Body of pancreas (tissue), 4 donors: ENCODE measurements at regions not wholly inside any gene's neighbourhood (a gene's known extent, or its start where the extent isn't known, plus 50 kb on each side); places are given as distances from the start of the nearest gene placed in this dataset.

ENCODE experiments used
- ATAC-seq: fragments of 150-250 bp; one replicate; pipeline ENCODE4 v1.9.1; 2016
- DNase-seq, 4 donors: peaks; one replicate each; pipeline ENCODE4 v3.0.0-alpha.2; 2019
- H3K27ac ChIP-seq, 4 donors: fragments of 200-600 bp; sonication (generic); 1 replicate in 3 of 4; 2 replicates in 1 of 4; pipeline versions ENCODE4 v1.5.1 to v1.6.1; 2016 to 2019; ENCODE audit warnings: mild to moderate bottlenecking in 1 of 4, mixed read lengths in 1 of 4, moderate library complexity in 1 of 4
- H3K27me3 ChIP-seq, 2 donors: fragments of 200-600 bp; sonication (generic); one replicate each; pipeline ENCODE4 v1.6.0; 2016; ENCODE audit warnings: mild to moderate bottlenecking in 1 of 2
- H3K36me3 ChIP-seq, 2 donors: fragments of 200-600 bp; sonication (generic); replicated peaks in 1 of 2; 2 replicates each; pipeline ENCODE4 v1.5.1; 2016; ENCODE audit warnings: low read depth in 2 of 2; ENCODE audit not compliant: insufficient read depth in 1 of 2
- H3K4me1 ChIP-seq: fragments of 200-600 bp; sonication (generic); one replicate; pipeline ENCODE4 v1.6.0; 2016
- H3K4me3 ChIP-seq, 2 donors: fragments of 200-600 bp; sonication (generic); 1 replicate in 1 of 2; 2 replicates in 1 of 2; pipeline ENCODE4 v1.5.1; 2016 to 2019
- H3K9me3 ChIP-seq, 3 donors: fragments of 200-600 bp; sonication (generic); 1 replicate in 2 of 3; 2 replicates in 1 of 3; pipeline ENCODE4 v1.5.1; 2016
- POLR2A ChIP-seq, 3 donors: fragments of 450-650 bp; IDR thresholded peaks; one replicate each; pipeline ENCODE4 v1.6.1; 2016; ENCODE audit warnings: antibody characterized with exemption in 3 of 3, mild to moderate bottlenecking in 2 of 3
- WGBS, 2 donors: methylation state at CpG; one replicate each; pipeline ENCODE4 v1.1.5; 2017; 5-methylcytosine and 5-hydroxymethylcytosine counted together
- intact Hi-C: fragments of 100-400 bp; cut with DNase I; formaldehyde crosslinking; loops from one replicate; pipeline ENCODE4 v1.15.1; 2023
- TF ChIP-seq, protein P1 (sequence below), 7 experiments: fragments of 450-650 bp in 4 of 7; fragments of 200-600 bp in 3 of 7; sonication (generic) in 3 of 7; IDR thresholded peaks; one replicate each; pipeline ENCODE4 v1.5.1; 2016 to 2019; ENCODE audit warnings: antibody characterized with exemption in 7 of 7

DNA sequence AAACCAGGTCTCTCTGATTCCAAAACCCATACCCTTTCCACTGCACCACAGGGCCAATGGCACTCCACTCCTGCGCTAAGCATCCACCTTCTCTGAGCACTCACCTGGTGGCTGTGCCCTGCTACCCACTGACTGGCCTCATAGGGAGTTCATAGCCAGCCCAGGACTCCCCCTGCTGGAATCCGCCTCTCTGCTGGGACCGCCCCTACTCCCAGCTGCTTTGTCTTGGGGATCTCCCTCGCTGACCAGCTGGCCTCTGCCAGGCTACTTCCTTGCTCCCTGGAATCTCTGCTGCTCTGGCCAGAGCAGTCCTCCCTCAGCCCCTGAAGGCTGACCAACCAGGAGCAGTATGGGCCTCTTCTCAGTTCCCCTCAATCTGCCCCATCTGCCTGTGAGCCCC is 129.7 kb downstream of the FAXC start:
- ATAC-seq (no peak), DNase-seq (peak in 2 of 4 donors; percentile 5 to 19)
- Histone ChIP-seq H3K4me1 (no peaks in the 10 kb centered on the region), H3K27ac (no peak overlapping the region), H3K4me3 (no peak overlapping the region), H3K27me3 (no peaks in the 10 kb centered on the region), H3K9me3 (no peaks in the 10 kb centered on the region), H3K36me3 (no peaks in the 10 kb centered on the region)
- TF ChIP-seq, protein P1, sequence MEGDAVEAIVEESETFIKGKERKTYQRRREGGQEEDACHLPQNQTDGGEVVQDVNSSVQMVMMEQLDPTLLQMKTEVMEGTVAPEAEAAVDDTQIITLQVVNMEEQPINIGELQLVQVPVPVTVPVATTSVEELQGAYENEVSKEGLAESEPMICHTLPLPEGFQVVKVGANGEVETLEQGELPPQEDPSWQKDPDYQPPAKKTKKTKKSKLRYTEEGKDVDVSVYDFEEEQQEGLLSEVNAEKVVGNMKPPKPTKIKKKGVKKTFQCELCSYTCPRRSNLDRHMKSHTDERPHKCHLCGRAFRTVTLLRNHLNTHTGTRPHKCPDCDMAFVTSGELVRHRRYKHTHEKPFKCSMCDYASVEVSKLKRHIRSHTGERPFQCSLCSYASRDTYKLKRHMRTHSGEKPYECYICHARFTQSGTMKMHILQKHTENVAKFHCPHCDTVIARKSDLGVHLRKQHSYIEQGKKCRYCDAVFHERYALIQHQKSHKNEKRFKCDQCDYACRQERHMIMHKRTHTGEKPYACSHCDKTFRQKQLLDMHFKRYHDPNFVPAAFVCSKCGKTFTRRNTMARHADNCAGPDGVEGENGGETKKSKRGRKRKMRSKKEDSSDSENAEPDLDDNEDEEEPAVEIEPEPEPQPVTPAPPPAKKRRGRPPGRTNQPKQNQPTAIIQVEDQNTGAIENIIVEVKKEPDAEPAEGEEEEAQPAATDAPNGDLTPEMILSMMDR (IDR thresholded peaks at IDR 0.05), result no peak
- no peak for TF ChIP-seq POLR2A (IDR thresholded peaks at IDR 0.05)
- 20% methylated on average over 1 to 4 of the region's 4 CpGs for WGBS, 2 donors
- intact Hi-C loops, result no loop called here

- no peak for TF ChIP-seq POLR2A (IDR thresholded peaks at IDR 0.05)
- TF ChIP-seq, protein P1 (IDR thresholded peaks at IDR 0.05), result no peak
- Histone ChIP-seq H3K4me1 (no peaks in the 10 kb centered on the region), H3K9me3 (no peaks in the 10 kb centered on the region), H3K27ac (no peak overlapping the region), H3K4me3 (no peak overlapping the region), H3K27me3 (no peaks in the 10 kb centered on the region), H3K36me3 (no peaks in the 10 kb centered on the region)
- ATAC-seq, result no peak
- 23 to 30% methylated on average over 6 of the region's 6 CpGs for WGBS, 2 donors
- no peak for DNase-seq
- intact Hi-C loops, result no loop called here
Measured at GRCh38 chr6:99216959-99217358, 132.5 kb downstream of the FAXC start.

GRCh38 chr6:99195986-99196655 is 153.4 kb downstream of the FAXC start:
- intact Hi-C loops, result no loop called here
- no peaks in the 10 kb centered on the region for H3K9me3 ChIP-seq
- H3K27me3 ChIP-seq, result no peaks in the 10 kb centered on the region
- H3K4me3 ChIP-seq, result no peak overlapping the region
- no peaks in the 10 kb centered on the region for H3K36me3 ChIP-seq
- no peaks in the 10 kb centered on the region for H3K4me1 ChIP-seq
- TF ChIP-seq, protein P1 (IDR thresholded peaks at IDR 0.05), result no peak
- no peak for TF ChIP-seq POLR2A (IDR thresholded peaks at IDR 0.05)
- 52 to 53% methylated on average over 2 of the region's 2 CpGs for WGBS, 2 donors
- no peak for ATAC-seq
- no peak overlapping the region for H3K27ac ChIP-seq
- DNase-seq, result no peak

- ATAC-seq, result no peak
- intact Hi-C loops, result no loop called here
- WGBS, 2 donors, result 73% methylated on average over 4 of the region's 4 CpGs
Measured at GRCh38 chr6:99192561-99192960, 156.9 kb downstream of the FAXC start.

More at GRCh38 chr6:99192561-99192960, 156.9 kb downstream of the FAXC start:
- Histone ChIP-seq H3K27me3 (no peaks in the 10 kb centered on the region), H3K27ac (no peak overlapping the region), H3K9me3 (no peaks in the 10 kb centered on the region), H3K4me3 (no peak overlapping the region), H3K4me1 (no peaks in the 10 kb centered on the region), H3K36me3 (no peaks in the 10 kb centered on the region)
- TF ChIP-seq, protein P1 (IDR thresholded peaks at IDR 0.05), result no peak
- no peak for TF ChIP-seq POLR2A (IDR thresholded peaks at IDR 0.05)
- no peak for DNase-seq
